H1 (cell line): ENCODE measurements at regions not wholly inside any gene's neighbourhood (a gene's known extent, or its start where the extent isn't known, plus 50 kb on each side); places are given as distances from the start of the nearest gene placed in this dataset.

Experiments
- CEBPB ChIP-seq: IDR thresholded peaks from 2 replicates; pipeline ENCODE4 v1.6.1; 2012; ENCODE audit warnings: low read depth, low read length
- CHD1 ChIP-seq: IDR thresholded peaks from 2 replicates; pipeline ENCODE4 v1.6.1; 2012; ENCODE audit warnings: low read depth, low read length, improper control_type of control experiment
- EGR1 ChIP-seq: IDR thresholded peaks from 2 replicates; pipeline ENCODE4 v1.6.1; 2011; ENCODE audit warnings: low read depth, low read length, borderline replicate concordance
- JUND ChIP-seq: IDR thresholded peaks from 2 replicates; pipeline ENCODE4 v1.6.1; 2011; ENCODE audit warnings: mild to moderate bottlenecking, improper control_type of control experiment, low read length
- NRF1 ChIP-seq: IDR thresholded peaks from 2 replicates; pipeline ENCODE4 v1.6.1; 2011; ENCODE audit warnings: mild to moderate bottlenecking, low read depth, low read length, improper control_type of control experiment
- POU5F1 ChIP-seq: IDR thresholded peaks from 2 replicates; pipeline ENCODE4 v1.6.1; 2011; ENCODE audit warnings: low read depth, mild to moderate bottlenecking, low read length, moderate library complexity
- RFX5 ChIP-seq: IDR thresholded peaks from 2 replicates; pipeline ENCODE4 v1.6.1; 2011; ENCODE audit warnings: low read depth, low read length, improper control_type of control experiment, borderline replicate concordance
- SP1 ChIP-seq: IDR thresholded peaks from 2 replicates; pipeline ENCODE4 v1.6.1; 2011; ENCODE audit warnings: low read depth, low read length
- TF ChIP-seq, protein P1 (sequence below): fragments of 300-600 bp; sonication (generic); IDR thresholded peaks from 2 replicates; pipeline ENCODE4 v1.7.1; 2012; ENCODE audit warnings: low read length, moderate library complexity, mild to moderate bottlenecking, inconsistent platforms; ENCODE audit not compliant: insufficient replicate concordance

DNA sequence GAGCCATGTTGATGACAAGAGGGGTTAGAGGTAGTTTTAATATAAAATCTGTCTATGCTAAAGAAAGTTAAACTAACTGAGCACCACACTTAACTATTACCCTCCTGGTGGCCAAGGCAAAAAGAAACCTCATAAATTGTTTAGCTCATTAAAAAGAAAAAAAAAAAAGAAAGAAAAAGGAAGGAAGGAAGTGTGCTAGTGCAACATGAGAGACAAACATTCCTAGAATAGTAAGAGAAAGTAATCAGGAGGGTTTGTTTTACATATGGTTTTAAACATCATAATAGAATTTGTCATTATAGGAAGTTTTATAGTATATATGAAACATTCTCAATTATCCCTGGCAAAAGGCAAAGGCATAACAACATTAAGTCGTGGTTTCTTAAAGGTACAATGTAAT is 152.3 kb downstream of the SNX18 start (continued):
- TF ChIP-seq, protein P1, sequence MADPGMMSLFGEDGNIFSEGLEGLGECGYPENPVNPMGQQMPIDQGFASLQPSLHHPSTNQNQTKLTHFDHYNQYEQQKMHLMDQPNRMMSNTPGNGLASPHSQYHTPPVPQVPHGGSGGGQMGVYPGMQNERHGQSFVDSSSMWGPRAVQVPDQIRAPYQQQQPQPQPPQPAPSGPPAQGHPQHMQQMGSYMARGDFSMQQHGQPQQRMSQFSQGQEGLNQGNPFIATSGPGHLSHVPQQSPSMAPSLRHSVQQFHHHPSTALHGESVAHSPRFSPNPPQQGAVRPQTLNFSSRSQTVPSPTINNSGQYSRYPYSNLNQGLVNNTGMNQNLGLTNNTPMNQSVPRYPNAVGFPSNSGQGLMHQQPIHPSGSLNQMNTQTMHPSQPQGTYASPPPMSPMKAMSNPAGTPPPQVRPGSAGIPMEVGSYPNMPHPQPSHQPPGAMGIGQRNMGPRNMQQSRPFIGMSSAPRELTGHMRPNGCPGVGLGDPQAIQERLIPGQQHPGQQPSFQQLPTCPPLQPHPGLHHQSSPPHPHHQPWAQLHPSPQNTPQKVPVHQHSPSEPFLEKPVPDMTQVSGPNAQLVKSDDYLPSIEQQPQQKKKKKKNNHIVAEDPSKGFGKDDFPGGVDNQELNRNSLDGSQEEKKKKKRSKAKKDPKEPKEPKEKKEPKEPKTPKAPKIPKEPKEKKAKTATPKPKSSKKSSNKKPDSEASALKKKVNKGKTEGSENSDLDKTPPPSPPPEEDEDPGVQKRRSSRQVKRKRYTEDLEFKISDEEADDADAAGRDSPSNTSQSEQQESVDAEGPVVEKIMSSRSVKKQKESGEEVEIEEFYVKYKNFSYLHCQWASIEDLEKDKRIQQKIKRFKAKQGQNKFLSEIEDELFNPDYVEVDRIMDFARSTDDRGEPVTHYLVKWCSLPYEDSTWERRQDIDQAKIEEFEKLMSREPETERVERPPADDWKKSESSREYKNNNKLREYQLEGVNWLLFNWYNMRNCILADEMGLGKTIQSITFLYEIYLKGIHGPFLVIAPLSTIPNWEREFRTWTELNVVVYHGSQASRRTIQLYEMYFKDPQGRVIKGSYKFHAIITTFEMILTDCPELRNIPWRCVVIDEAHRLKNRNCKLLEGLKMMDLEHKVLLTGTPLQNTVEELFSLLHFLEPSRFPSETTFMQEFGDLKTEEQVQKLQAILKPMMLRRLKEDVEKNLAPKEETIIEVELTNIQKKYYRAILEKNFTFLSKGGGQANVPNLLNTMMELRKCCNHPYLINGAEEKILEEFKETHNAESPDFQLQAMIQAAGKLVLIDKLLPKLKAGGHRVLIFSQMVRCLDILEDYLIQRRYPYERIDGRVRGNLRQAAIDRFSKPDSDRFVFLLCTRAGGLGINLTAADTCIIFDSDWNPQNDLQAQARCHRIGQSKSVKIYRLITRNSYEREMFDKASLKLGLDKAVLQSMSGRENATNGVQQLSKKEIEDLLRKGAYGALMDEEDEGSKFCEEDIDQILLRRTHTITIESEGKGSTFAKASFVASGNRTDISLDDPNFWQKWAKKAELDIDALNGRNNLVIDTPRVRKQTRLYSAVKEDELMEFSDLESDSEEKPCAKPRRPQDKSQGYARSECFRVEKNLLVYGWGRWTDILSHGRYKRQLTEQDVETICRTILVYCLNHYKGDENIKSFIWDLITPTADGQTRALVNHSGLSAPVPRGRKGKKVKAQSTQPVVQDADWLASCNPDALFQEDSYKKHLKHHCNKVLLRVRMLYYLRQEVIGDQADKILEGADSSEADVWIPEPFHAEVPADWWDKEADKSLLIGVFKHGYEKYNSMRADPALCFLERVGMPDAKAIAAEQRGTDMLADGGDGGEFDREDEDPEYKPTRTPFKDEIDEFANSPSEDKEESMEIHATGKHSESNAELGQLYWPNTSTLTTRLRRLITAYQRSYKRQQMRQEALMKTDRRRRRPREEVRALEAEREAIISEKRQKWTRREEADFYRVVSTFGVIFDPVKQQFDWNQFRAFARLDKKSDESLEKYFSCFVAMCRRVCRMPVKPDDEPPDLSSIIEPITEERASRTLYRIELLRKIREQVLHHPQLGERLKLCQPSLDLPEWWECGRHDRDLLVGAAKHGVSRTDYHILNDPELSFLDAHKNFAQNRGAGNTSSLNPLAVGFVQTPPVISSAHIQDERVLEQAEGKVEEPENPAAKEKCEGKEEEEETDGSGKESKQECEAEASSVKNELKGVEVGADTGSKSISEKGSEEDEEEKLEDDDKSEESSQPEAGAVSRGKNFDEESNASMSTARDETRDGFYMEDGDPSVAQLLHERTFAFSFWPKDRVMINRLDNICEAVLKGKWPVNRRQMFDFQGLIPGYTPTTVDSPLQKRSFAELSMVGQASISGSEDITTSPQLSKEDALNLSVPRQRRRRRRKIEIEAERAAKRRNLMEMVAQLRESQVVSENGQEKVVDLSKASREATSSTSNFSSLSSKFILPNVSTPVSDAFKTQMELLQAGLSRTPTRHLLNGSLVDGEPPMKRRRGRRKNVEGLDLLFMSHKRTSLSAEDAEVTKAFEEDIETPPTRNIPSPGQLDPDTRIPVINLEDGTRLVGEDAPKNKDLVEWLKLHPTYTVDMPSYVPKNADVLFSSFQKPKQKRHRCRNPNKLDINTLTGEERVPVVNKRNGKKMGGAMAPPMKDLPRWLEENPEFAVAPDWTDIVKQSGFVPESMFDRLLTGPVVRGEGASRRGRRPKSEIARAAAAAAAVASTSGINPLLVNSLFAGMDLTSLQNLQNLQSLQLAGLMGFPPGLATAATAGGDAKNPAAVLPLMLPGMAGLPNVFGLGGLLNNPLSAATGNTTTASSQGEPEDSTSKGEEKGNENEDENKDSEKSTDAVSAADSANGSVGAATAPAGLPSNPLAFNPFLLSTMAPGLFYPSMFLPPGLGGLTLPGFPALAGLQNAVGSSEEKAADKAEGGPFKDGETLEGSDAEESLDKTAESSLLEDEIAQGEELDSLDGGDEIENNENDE, result no peak
- TF ChIP-seq SP1 (no peak), CEBPB (no peak), NRF1 (no peak), POU5F1 (no peak), CHD1 (no peak), EGR1 (no peak), JUND (no peak), RFX5 (no peak)
